ENCODE measurements at regions not wholly inside any gene's neighbourhood (a gene's known extent, or its start where the extent isn't known, plus 50 kb on each side); places are given as distances from the start of the nearest gene placed in this dataset.

DNA sequence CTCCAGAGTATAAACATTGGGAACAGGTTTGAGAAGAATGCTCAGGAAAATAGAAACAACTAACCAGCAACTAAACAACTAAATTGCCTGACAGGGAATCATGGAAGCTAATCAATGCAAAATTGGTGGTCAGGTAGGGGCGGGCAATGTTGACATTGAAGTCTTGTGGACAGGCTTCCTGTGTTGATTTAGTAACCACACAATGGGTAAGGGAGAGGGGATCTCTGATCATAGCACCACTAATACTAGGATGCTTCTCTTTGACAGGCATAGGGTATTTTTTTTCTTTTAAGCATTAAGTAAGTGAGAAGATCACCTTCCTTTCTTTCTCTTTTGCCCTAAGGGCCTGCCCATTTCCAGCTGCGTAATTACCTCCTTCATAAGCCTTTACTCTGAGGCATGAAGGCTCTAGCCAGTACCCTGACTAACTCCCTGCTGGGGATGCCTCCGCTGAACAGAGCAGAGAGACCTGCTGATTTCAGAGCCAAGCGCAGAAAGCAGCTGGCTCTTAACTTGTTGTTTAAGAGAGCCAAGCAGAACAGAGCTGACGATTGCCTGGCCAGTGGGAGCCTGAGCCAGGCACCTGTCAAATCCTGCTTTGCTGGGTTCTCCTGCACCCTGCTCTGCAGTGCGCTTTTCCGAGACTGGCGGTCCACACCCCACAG, 118.7 kb downstream of the BMP2 start:
- DNase-seq: peak; percentile 91

DNA sequence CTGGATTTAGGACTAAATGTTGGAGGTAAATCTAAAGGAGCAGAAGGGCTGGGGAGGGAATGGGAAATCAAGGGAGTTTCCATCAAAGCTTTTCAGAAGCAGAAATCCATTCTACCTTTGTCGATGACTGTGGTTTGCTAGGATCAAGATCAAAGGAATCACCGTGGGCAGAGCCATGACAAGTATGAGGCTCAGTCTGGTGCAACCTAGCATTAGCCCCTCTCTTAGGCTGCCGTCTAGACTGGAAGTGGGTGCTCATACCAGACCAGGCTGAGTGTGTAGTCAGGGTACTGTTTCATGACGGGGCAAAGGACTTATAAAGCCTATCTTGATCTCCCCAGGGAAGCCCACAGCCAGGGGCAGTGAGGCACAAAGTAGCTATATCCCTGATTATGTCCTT, 120.5 kb downstream of the BMP2 start:
- DNase-seq: no peak

DNA sequence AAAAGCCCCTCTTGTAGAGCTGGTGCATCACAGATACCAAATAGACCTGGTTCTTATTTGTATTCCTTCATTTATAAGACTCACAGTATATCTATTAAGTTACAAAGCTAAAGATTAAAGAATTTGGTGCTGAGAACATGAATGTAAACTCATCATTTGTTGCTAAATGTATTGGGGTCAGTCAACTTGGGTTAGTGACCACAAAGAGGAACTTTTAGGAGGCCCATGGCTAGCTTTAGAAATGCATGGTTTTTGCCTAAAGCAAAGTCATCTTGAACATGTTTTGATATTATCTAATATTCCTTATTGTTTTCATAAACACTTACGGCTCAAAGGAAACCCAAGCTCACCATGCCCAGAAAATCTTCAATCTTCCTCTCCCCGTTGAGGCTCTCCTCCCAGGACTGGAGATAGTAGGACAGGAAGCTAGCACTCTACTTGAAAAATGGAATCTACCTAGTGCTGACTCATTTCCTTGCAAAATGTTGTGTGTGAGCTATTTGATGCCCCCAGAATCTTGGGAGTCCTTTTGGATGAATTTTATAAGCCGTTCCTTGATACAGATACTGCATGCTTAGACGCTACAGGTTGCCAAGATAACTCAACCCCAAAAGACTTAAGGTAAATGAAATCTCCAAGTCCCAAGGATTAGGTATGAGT, 121.4 kb downstream of the BMP2 start:
- no peak for DNase-seq

DNA sequence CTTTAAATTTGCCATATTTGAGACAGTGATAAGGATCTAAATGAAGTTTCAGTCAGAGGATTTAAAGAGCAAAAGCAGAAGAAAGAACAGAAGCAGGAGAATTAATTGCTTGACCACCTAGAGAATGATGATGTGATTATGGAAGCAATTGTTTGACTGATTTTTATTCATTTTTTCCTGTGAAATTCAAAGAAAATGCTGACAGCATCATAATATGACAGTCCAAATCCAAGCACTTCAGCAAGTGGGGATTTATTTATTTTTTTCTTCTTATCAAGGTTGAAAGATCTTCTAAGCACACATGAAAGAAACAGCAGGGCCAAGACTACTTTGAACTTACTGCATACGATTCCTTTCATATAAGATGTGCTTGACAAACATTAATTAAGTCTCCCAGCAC, 125.2 kb downstream of the BMP2 start:
- no peak for DNase-seq

DNA sequence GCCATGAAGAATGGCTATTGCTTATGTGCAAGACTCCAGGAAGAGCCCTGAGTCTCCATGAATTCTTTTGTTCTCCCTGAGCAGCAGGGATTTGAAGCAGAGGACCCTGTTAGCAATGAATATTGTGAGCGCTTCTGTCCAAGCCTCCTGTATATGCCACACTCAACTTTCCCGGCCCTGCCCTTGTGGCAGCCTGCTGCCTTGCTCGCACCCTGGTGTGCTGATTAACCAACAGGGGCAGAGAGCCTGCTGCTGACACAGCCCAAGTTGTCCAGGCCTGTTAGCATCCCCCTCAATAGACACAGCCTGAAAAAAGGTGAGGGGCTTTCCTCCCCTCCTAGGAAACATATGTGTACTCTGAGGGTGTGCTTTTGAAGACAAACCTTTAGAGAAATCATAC, 131.4 kb downstream of the BMP2 start:
- peak; percentile 49 for DNase-seq

DNA sequence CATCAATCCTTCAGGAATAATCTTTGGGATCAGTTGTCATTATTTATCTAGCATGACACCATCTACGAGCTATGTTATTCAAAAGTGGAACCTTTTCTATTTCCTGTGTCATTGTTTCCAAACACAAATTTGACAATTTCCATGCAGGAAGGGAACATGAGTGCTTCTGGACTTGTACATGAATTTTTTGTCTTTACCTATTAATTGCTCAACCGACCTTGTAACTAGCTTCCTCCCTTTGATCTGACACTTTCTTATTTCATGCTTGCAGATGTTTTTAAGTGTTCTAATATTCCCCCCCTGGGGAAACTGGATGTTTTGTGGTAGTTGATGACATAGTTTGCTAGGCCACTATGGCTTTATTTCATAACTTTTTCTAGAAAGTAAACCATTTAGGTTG, 139.4 kb downstream of the BMP2 start:
- no peak for DNase-seq

DNA sequence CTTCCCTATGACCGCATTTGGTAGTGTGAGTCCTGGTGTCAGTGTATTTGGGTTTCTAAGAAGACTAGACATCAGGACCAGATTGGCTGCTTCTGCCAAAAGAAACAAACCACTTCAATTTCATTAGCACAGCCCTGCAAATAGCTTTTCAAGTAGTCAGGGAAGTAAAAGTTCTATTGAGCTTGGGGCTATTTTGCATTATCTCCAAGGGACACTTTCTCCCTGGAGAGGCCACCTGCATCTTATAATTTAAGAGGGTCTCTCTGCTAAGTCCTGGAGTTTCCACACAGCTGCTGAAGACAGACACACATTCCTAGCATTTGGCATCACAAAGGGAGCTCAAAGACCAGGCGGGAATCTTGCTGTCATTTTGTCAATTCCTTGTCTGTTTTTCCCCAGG, 141.2 kb downstream of the BMP2 start:
- DNase-seq: no peak

DNA sequence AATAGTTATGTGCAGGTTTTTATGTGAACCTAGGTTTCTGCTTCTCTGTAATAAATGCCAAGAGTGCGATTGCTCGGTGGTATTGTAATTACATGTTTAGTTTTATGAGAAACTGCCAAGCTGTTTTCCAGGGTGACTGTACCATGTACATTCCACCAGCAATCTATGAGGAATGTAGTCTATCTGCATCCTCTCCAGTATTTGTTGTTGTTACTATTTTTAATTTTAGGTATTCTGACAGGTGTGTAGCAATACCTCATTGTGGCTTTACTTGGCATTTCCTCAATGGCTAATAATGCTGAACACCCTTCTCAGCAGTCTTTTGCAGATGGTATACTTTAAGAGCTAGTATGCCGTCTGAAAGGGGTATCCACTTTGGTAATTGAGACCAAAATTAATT, 142.1 kb downstream of the BMP2 start:
- no peak for DNase-seq

DNA sequence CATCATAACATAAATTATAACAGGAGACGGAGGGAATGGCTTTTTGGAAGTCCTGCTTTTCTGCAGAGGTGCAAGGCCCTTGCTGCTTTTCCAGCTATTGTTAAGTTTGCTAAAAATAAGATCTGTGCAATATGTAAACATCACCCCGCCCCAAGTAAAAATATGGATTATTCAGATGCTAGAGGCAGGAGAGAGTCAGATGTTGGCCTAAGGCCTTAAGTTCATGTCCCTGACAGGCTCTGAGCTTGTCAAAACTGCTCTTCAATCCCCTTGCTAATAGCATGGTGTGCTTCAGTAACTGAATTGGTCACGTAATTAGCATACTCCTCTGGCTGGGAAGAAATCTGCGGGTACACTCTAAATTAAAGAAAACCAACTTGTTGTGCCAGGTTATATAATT, 147.5 kb downstream of the BMP2 start:
- no peak for DNase-seq

DNA sequence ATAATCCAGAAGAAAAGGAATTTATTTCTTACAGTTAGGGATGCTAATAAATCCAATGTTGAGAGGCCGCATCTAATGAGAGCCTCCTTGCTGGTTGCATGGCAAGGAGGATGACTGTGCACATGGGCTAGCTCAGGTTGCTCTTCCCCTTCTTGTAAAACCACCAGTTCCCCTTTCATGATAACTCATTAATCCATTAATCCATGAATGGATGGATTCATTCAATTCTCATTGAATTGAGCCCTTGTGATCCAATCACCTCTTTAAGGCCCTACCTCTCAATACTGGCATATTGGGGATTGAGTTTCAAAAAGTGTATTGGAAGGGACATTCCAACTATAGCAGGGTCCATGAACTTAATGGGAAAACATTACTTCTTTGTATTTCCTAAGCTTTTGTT, 149.5 kb downstream of the BMP2 start:
- no peak for DNase-seq

DNA sequence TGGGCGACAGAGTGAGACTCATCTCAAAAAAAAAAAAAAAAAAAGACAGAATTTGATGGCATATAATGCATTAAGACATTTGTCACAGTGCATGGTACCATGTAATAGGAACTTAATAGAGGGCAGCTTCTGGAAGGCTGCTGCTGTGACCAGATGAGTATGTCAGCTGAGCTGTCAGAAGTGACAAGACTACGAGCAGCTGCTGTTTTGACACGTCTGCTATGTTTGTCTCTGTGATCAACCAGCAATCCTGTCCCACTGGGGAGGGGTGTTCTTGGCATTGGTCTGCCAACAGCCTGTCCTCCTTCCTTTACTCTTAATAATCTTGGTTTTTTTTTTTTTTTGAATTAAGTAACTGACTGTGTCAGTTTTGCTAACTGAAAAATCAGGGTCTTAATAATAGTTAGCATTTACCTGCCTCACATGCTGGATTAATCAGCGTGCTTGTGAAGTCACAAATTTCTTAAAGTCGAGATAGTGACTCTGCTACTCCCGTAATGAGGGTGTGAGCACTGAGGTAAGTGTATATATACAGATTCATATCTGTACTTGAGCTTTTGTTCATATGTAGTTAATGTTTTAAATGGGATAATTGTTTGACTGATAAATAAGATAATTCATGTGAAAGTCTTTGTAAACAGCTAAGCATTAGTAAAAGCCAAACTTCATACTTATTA, 152.4 kb downstream of the BMP2 start:
- peak; percentile 30 for DNase-seq

DNA sequence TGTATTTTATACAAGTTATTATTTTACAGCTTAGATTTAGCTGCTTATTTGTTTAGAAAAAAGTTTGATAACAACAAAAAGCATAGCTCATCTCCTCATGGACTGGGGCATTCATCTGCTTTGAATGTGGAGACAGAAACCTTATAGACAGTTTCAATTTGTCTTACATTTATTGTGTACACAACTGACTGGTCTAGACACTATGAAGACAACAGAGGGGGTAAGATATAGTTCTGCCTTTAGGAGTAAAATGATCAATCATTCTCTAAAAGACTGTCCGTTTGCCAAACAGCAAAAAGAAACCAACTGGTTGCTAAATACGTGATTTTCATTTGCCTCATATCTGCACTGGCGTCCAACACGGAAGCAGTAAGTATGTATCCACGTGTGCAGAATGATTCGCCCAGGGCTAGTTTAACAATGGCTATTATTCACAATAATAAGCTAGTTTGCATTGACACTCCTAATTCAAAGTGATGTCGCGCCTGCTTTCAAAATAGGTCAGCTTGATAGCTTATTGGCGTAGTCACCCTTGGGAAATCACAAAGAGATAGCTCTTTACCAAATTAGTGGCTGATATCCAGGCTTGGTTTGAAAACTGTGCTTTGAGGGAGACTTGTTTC, 153.6 kb downstream of the BMP2 start:
- peak; percentile 30 for DNase-seq

DNA sequence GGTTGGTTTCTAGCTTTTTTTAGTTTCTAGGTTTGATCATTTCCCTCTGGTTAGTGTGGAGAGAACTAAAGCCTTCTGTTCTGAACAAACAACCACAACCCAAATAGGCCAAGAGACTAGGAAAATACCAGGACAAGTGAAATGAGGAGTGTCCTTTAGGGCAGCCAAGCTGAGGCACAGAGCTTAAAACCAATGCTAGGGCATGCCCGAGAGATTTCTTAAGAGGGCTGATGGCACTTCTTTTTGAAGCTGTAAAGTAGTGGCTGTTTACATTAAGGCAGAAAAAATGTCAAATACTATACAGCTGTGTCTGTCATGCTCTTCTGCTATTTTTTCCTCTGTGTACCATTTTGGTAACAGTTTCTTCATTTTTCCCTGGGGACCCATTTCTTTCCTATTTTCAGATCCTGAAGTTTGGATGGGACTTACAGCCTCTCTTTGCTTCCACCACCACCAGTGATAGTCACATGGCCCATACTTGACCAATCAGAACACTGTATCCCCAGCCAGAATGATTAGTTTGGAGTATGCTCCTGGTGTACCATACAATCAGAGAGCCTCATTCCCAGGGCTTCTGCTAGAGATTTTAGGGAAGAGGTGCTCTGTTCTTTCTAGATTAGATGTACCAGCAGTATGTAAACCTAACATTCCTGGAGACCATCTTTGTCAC, 154.4 kb downstream of the BMP2 start:
- no peak for DNase-seq

DNA sequence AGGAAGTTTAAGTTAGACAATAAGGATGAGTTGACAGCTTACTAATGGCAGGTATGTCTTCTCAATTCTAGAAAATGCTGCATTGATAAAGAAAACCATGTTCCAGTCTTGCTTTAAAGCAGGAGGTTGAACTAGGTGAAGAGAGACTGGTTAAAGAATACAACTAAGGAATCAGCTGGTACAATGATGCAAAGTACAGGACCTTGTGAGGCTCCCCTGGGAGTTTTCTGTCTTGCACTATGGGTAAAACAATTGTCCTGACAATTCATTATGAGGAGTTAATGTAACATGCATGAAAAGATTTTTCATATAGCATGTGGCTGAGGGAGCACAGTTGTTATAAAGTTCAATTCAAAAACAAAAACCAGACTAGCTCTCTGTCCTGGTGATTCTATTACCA, 157.2 kb downstream of the BMP2 start:
- DNase-seq: no peak

DNA sequence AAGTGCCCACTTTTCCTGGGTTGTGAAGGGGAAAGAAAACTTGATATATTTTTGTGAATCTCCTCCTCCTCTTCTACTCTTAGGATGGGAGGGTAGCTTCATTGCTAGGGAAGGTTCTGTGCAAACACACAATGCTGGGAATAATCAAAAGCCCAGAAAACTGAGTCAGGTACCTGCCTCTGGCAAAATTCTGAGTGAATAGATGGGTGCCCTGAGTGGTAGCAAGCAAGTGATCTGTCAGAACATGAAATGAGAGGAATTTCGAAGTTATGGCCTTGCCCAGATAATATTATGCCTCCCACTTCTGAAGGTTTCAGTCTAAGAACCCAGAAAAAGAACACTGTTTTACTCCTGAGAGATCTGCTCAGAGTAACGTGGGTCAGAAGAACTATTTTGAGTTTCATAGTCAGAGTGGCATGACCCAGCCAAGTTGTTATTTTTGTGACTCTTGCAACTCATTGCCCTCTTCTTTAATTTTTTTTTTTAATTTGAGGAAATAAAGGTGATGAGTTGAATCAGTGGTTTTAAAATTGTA, 158.3 kb downstream of the BMP2 start:
- DNase-seq: no peak

DNA sequence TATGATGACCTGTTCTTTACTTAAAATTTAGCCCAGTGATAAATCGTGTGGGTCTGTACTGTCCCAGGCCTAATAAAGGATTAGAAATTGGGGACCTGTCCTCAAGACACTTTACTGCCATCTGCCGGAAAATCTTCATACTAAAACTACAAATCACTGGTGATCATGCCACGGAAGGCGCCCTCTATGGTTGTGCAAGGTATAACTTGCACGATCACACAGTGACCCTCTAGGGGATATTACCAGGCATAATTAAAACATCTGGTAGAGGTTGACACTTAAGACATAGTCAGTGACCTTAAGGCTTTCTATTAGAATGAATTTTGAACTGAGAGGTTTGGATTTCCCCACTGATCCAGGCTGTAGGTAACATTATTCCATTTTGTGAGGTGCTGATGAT, 172.6 kb downstream of the BMP2 start:
- DNase-seq: no peak

DNA sequence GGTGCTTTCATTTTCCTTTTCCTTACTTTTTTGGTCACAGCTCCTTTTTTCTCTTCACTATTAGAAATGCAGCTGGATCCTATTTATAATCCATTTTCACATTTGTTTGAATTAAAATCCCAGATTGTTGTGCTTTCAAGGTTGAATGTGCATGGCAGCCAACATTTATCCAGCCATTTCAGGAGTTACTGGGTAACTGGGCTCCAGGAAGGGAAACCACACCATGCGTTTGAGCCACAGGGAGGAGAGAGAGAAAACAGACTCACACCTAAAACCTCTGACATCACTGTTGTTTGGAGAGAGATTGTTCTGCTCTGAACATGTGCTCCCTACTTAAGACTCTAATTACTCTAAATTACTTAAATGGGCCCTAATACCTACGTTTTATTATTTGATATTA, 173.4 kb downstream of the BMP2 start:
- no peak for DNase-seq

DNA sequence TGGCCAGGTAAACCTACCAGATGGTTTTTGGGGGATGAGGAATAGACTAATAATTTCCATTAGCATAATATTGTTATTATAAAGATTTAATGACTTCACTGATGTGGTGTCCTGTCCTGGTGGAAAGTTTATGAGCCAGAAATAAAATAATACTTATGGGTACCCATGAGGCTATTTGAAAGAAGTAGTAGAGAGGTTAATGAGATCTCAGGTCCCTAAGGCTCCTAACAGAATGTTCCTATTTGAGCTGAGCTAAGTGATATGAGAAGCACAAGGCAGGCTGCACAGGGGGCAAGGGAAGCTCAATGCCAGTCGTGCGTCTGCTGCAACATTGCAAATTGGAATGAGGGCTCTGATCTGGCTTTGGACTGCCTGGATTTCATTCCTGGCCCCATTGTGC, 174.1 kb downstream of the BMP2 start:
- no peak for DNase-seq

DNA sequence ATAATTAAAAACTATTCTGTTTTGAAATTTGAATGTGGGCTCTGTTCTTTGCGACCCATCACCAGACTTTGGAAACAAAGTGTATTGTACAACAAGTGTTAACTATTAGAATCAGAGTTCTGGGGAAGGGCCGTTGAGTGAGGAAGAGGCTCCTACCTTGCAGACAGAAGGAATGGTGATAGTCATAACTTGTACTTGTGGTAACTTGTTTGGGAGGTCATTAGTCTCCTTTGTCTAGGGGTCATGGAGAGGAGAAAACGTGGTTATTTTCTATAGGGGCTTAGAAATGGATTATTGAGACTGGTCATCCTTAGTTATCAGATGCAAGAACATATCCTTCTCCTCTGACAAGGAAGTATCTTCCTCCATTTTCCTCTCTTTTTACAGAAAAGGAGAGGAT, 174.8 kb downstream of the BMP2 start:
- no peak for DNase-seq

DNA sequence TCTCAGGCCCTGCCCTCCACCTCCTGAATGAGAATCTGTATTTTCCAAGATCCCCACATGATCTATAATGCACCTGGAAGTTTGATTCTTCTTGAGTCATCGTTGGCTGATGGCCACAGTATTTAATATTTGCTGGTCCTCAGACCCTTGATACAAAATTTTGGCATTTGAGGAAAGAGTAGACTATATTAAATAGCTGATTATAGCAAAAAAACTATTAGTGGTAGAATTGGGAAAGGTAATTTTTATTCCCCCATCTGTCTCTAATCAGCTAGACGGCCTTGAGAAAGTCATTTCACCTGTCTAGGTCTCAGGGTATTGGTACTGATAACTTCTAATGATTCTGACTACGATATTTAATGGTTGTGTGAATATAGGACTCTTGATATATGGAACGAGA, 176.8 kb downstream of the BMP2 start:
- DNase-seq: no peak

DNA sequence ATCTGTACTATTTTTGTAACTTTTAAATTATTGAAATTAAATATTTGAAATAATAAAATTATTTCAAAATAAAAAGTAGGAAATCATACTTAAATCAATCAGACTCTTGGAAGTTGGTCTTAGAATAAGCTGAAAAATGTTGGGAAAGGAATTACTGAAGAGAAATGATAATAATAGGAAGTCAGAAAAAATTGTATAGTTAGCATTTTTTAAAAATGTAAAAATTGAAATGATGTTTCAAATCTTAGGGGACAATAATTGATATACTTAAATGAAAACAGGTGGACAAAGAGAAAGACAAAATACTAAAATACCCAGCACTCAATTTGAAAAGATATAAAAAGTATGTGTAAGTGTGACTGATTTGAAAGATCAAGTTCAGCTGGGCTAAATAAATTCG, 186.1 kb downstream of the BMP2 start:
- DNase-seq: no peak

DNA sequence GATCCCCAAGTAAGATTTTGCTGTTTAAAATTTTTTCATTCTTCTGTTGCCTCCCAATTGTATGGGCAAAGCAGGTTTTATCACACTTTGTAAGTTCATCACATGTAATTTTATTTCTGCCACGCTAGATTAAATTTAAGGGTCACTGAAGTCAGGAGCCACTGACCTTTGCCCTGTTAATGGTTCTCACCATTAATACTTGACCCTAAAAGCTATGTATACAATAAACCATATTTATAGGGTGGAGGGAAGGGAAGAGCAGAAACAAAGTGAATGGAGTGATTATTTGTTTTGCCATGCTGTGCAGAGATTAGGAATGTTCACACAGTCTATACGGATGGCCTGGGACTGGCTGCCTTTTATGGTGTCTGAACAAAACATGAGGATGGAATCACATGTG, 186.7 kb downstream of the BMP2 start:
- no peak for DNase-seq

DNA sequence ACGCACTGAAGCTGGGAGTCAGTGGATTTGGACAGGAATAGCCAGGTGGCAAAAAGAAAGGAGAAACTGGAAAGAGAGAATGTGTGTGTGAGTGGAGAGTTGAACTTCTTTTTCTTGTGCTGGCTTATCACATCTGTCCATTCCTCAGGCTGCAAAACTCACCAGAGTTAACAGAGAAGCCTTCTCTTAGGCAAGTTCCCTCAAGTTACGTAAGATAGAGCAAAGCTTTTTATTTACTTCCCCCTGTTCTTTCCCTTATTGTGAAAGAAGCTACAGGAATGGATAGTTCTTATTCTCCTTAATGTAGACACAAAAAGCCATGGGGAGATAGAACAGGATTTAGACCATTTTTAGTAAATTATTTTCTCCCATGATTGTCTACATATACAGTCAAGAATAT, 188.6 kb downstream of the BMP2 start:
- DNase-seq: no peak
